Type B pancreatic cell (in vitro differentiated cells): ENCODE measurements at regions not wholly inside any gene's neighbourhood (a gene's known extent, or its start where the extent isn't known, plus 50 kb on each side); places are given as distances from the start of the nearest gene placed in this dataset.
A peak's percentile ranks its signal among the peaks of the same experiment; 100 is the strongest.

Experiments used
- DNase-seq: peaks from one replicate; pipeline ENCODE4 v3.0.0; 2021; ENCODE audit warnings: mixed read lengths; ENCODE audit not compliant: unreplicated experiment; ENCODE audit errors: extremely low spot score
- H3K27ac Mint-ChIP-seq: 2 replicates; pipeline ENCODE4 v1.8.0; 2021; ENCODE audit warnings: mild to moderate bottlenecking, mixed read lengths
- H3K27me3 Mint-ChIP-seq: 2 replicates; pipeline ENCODE4 v1.8.0; 2021; ENCODE audit warnings: mixed read lengths
- H3K36me3 Mint-ChIP-seq: 2 replicates; pipeline ENCODE4 v1.8.0; 2021; ENCODE audit warnings: mixed read lengths
- H3K4me1 Mint-ChIP-seq: one replicate; pipeline ENCODE4 v1.8.0; 2021; ENCODE audit warnings: mixed read lengths; ENCODE audit not compliant: unreplicated experiment
- H3K4me3 Mint-ChIP-seq: 2 replicates; pipeline ENCODE4 v1.8.0; 2021; ENCODE audit warnings: mild to moderate bottlenecking, mixed read lengths
- H3K9me3 Mint-ChIP-seq: 2 replicates; pipeline ENCODE4 v1.8.0; 2021; ENCODE audit warnings: mixed read lengths
- TF ChIP-seq, protein P1 (sequence below): fragments of 200-600 bp; sonication (generic); conservative IDR thresholded peaks from 2 replicates; pipeline ENCODE4 v1.5.0; 2021; ENCODE audit warnings: antibody characterized with exemption, mild to moderate bottlenecking

- TF ChIP-seq, protein P1, sequence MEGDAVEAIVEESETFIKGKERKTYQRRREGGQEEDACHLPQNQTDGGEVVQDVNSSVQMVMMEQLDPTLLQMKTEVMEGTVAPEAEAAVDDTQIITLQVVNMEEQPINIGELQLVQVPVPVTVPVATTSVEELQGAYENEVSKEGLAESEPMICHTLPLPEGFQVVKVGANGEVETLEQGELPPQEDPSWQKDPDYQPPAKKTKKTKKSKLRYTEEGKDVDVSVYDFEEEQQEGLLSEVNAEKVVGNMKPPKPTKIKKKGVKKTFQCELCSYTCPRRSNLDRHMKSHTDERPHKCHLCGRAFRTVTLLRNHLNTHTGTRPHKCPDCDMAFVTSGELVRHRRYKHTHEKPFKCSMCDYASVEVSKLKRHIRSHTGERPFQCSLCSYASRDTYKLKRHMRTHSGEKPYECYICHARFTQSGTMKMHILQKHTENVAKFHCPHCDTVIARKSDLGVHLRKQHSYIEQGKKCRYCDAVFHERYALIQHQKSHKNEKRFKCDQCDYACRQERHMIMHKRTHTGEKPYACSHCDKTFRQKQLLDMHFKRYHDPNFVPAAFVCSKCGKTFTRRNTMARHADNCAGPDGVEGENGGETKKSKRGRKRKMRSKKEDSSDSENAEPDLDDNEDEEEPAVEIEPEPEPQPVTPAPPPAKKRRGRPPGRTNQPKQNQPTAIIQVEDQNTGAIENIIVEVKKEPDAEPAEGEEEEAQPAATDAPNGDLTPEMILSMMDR: peak; percentile 90
- Mint-ChIP-seq H3K4me1 (no peaks in the 10 kb centered on the region), H3K4me3 (no peak overlapping the region), H3K27me3 (no peaks in the 10 kb centered on the region), H3K36me3 (no peaks in the 10 kb centered on the region), H3K9me3 (no peaks in the 10 kb centered on the region), H3K27ac (no peak overlapping the region)
- DNase-seq: peak; percentile 73
Observed at GRCh38 chr21:28745131-28746016, 247.3 kb downstream of the LTN1 start.

GRCh38 chr21:28743723-28744122 is 249.0 kb downstream of the LTN1 start:
- Mint-ChIP-seq H3K9me3 (no peaks in the 10 kb centered on the region), H3K27me3 (no peaks in the 10 kb centered on the region), H3K4me3 (no peak overlapping the region), H3K4me1 (no peaks in the 10 kb centered on the region), H3K36me3 (no peaks in the 10 kb centered on the region), H3K27ac (no peak overlapping the region)
- TF ChIP-seq, protein P1: no peak
- no peak for DNase-seq

GRCh38 chr21:28742527-28742926 is 250.2 kb downstream of the LTN1 start:
- Mint-ChIP-seq H3K27me3 (no peaks in the 10 kb centered on the region), H3K9me3 (no peaks in the 10 kb centered on the region), H3K36me3 (no peaks in the 10 kb centered on the region), H3K4me3 (no peak overlapping the region), H3K27ac (no peak overlapping the region), H3K4me1 (no peaks in the 10 kb centered on the region)
- TF ChIP-seq, protein P1: peak; percentile 35
- no peak for DNase-seq

DNA sequence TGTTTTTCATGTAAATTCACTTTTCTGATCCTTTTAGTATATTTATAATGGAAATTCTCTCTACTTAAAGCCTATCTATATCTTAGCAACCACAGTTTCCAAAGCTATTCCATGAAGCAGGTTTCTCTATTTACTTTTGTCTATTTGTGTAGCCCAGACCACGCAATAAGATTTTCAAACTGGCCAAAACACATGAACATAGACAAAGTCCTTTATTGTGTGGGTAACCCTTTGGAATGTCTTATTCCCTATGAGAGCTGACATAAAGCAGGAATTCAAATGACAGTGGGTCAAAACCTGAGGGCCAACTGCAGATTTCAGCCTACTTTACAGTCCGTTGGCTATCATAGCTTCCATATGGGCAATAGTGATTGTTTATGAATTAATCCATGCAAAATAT is 252.6 kb downstream of the LTN1 start:
- Mint-ChIP-seq H3K36me3 (no peaks in the 10 kb centered on the region), H3K27ac (no peak overlapping the region), H3K4me1 (no peaks in the 10 kb centered on the region), H3K4me3 (no peak overlapping the region), H3K27me3 (no peaks in the 10 kb centered on the region), H3K9me3 (no peaks in the 10 kb centered on the region)
- DNase-seq: no peak
- TF ChIP-seq, protein P1: no peak

GRCh38 chr21:28738882-28739281 is 253.8 kb downstream of the LTN1 start:
- no peak overlapping the region for H3K27ac Mint-ChIP-seq
- TF ChIP-seq, protein P1: no peak
- H3K4me3 Mint-ChIP-seq: no peak overlapping the region
- no peak for DNase-seq
- H3K36me3 Mint-ChIP-seq: no peaks in the 10 kb centered on the region
- no peaks in the 10 kb centered on the region for H3K4me1 Mint-ChIP-seq
- no peaks in the 10 kb centered on the region for H3K27me3 Mint-ChIP-seq
- H3K9me3 Mint-ChIP-seq: no peaks in the 10 kb centered on the region
